GM18519 (cell line): ENCODE measurements at regions not wholly inside any gene's neighbourhood (a gene's known extent, or its start where the extent isn't known, plus 50 kb on each side); places are given as distances from the start of the nearest gene placed in this dataset.
"Not testable (repeated sequence)": the region's sequence is repeated elsewhere in the genome, so short reads cannot be mapped to it uniquely, and the experiment has no call there.

ENCODE experiments used
- ATAC-seq: cut with Tn5 transposase; IDR thresholded peaks from one replicate; pipeline ENCODE4 v1.9.1; 2021; ENCODE audit warnings: mild to moderate bottlenecking, moderate library complexity; ENCODE audit not compliant: unreplicated experiment, low FRiP score

DNA sequence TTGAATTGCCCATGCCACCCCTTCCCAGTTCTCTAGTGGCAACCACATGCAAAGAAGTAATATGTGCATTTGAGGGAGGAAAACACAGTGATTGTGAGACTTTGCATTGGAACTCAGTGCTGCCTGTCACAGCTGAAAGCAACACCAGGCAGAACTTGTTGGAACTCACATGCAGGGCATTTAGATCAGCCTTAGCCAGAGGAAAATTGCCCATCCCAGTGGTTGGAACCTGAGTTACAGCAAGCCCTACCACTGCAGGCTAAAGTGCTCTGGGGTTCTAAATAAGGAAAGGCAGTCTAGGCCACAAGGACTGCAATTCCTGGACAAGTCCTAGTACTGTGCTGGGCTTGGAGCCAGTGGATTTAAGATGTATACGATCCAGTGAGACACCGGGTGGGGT lies 245.3 kb upstream of the UFL1 start:
- no peak for ATAC-seq

DNA sequence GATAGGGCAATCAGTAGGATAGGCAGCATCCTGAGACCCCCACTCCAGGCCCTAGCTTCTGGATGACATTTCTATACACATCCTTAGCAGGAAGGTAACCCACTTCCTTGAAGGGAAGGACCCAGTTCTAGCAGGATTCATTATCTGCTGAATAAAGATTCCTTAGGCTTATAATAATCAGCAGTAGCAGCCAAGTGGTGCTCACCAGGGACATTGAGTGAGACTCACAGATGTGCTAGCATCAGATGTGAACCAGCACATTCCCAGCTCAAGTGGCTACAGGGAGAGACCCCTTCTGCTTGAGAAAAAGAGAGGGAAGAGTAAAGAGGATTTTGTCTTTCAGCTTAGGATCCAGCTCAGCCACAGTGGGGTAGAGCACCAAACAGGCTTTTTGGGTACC lies 244.8 kb upstream of the UFL1 start:
- ATAC-seq, result no peak

DNA sequence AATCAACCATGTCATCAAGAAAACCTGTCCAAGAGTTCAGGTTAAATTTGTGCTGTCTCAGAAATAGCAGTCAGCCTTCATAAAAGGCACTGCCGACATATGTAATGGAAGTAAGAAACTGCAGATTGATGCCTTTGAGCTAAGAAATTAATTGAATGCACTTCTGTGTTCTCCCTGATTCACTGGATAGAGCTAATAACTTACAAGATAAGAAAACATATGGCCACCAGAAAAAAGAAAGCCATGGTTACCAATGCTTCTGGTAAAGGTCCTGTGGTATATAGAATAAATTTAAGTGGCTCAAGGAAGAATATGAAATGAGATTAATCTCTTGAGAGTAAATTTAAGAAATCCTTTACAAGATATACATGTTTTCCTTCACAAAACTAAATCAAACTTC lies 242.5 kb upstream of the UFL1 start:
- ATAC-seq, result no peak

DNA sequence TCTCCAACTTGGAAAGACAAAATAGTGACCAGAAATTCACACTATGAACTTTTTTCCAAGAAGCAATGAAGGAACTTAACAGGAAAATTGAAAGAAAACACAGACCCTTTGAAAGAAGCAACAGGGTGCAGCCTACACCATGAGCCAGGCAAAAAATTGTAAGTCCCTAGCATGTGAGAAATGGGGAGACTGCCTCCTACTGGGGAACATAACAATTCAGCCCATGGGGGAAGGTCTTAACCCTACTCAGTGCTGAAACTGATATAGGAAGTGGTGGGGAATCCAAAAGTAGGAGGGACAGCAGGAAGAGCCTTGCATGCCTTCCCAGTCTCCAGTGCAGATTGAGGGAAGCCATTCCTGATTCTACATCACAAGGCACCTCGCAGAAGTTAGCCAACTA lies 235.1 kb upstream of the UFL1 start:
- ATAC-seq, result no peak

DNA sequence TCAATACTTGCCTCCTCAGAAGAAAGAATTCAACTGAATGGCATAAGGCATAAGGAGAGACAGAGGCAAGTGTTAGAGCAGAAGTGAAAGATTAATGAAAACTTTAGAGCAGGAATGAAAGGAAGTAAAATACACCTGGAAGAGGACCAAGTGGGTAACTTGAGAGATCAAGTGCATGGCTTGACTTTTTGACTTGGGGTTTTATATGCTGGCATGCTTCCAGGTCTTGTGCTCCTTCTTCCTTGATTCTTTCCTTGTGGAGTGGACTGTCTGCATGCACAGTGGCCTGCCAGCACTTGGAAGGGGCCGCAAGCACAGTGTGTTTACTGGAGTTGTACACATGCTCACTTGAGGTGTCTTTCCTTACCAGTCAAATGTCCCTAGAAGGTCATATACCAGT lies 222.1 kb upstream of the UFL1 start:
- no peak for ATAC-seq

DNA sequence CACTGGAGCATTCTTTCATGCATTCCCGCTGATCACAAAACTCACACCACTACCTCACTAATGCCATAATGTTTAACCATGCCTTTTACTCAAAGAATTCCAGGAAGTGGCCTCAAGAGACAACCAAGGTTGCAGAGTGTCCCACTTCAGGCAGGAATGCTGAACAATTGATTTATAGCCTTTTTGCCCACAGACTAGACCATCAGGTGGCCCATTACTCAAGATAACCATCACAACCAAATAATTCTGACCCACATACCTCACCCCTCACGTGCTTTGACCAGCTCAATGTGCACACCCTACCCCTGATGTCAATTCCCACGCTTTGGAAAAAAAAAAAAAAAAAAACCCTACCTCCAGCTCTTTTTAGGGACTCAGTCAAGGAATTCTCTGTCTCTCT lies 220.6 kb upstream of the UFL1 start:
- no peak for ATAC-seq

DNA sequence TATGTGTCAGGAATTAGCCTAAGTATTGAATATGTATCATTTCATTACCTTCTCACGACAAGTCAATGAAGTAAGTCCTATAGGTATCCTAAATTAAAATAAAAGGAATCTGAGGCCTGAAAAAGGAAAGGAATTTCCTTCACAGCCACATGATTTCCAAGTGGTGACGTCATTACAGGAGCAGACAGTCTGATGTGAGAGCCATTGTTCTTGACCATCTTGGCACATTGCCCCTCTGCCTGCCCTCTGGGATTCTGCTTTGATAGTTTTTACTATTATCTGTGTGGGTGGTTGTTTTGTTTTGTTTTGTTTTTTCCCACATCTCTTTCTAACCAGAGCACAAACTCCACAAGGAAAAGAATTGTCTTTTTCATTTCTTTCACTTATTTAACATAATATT lies 219.8 kb upstream of the UFL1 start:
- ATAC-seq, result no peak

DNA sequence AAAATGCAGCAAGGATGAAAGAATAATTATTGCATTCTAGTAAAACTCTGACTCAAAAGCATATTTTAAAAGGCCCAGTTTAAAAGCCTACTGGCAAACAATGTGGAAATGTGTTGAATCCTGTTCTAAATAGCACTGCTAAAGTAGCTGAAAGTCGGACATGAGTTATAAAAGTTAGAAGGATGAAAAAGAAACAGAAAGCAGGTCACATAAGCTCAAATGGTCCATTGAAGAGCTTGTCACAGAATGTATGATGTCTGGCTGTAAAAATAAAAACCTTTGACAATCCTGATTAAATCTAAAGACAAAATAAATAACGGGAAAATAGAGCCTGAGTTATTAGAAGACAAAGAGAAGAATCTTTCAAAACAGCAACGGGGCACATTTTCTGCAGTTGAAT lies 218.6 kb upstream of the UFL1 start:
- ATAC-seq, result no peak

DNA sequence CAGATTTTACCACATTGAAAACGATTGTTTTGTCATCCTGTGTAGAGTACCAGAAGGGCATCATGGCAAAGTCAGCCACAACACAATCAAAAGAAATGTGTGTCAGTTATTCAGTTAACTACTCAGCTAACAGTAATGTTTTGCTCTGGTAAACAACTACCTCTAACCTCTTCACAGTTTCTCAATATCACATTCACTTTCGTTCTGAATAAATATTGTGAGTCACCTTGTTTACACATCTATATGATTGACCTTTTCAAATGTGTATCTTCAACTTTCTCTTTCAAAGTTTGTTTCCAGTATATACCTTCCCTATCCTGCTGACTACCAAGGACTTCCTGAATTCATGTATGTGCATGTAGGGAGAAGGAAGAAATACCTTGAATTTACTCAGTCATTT lies 216.6 kb upstream of the UFL1 start:
- ATAC-seq, result peak; percentile 100

DNA sequence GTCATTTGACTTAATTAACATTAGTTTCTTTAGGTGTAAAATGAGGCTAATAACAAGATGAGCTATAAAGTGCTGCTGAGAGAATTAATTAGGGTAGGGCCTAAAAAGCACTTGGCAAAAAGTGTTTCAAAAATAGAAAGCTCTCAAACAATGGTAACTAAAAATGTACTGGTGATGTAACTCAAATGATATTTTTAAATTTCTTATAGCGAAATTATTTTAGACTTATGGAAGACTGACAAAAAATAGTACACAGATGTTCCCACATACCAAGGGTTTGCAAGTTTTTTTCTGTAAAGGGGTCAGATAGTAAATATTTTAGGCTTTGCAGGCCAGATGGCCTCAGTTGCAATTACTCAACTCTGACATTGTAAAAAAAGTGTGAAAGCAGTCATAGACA lies 190.7 kb upstream of the UFL1 start:
- ATAC-seq, result no peak

DNA sequence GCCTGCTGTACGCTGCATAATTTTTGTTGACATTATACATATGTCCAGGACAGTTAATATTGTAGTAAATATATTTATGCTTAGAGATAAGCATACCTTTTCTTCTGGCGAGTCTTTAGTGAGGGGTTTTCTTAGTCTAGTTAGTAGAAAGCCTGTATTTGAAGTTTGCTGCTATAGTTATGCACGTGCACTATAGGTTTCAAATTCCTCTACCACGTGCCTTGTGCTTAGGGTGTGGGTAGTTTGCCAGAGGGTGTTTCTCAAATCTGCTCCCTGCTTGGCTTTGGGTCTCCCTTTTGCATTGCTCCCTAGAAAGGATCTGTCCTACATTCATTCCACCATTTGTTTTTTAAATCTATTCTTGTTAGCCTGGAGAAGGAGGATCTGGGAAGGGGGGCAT lies 181.4 kb upstream of the UFL1 start:
- ATAC-seq, result no peak

DNA sequence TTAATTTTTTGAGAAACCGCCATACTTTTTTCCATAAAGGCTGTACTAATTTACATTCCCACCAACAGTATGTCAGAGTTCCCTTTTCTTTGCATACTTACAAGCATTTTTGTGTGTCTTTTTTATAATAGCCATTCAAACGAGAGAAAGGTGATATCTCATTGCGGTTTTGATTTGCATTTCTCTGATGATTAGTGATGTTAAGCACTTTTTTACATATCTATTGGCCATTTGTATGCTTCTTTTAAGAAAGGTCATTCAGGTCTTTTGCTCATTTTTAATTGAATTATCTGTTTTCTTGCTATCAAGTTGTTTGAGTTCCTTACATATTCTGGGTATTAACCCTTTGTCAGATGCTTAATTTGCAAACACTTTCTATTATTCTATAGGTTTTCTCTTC lies 176.1 kb upstream of the UFL1 start:
- no peak for ATAC-seq

DNA sequence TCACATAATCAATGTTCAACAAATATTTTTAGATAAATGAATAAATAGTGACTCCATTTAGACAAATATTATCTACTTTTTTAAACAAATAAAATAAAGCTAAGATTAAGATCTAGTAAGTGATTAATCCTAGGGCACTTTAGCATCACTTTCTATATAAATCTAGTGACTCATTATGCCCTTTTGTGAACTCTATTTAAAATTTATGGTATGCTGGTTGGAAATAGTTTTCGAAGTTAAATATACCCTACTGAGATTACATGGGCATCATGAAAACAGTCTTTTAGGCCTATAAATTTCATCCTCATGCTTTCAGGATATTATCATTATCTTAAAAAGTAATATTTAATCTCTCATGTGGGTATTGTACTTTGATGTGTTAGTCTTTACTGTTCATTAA lies 140.4 kb upstream of the UFL1 start:
- ATAC-seq, result no peak

DNA sequence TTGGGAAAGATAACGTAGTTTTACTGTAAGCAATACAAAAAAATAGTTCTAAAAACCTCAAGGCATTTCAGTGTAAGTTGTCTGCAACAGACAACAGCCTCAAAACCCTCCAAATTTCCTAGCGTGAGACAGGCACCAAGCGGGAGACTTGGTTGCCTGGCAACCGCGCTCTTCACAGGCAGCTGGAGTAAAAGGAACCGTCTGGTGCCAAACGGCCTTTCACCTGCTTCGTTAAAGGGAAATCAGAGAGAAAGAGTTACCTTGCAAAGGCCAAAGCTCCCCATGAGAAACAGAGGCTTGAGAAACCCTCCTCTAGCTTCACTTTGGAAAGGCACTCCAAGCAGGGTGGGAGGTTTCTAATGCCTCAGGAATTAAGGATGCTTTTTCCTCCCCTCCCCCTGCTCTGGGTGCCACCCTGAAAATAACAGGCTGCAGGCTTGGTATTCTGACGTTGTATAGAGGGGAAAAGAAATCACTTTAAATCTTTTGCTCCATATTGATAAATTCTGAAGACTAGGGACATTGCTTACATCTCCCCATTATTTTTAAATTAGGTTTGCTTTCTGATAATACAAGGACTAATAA lies 129.7 kb upstream of the UFL1 start:
- ATAC-seq, result peak; percentile 73

DNA sequence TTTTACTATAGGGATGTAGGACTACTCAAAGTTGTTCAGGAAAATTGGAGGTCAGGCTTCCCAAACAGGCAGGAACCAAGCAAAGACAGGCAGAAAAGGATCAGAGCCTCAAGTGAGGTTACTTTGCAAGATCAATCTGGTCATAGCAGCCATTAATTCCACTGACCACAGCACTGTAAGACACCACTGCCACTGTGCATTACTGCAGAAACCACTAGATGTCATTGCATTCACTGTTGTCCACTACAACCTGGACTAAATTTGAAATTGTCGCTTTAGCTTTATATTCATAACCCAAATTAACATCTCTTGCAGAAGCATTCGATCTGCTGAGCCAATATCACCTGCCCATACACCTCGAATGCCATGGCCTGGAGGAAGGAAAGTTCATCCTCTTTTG lies 126.9 kb upstream of the UFL1 start:
- peak; percentile 31 for ATAC-seq

DNA sequence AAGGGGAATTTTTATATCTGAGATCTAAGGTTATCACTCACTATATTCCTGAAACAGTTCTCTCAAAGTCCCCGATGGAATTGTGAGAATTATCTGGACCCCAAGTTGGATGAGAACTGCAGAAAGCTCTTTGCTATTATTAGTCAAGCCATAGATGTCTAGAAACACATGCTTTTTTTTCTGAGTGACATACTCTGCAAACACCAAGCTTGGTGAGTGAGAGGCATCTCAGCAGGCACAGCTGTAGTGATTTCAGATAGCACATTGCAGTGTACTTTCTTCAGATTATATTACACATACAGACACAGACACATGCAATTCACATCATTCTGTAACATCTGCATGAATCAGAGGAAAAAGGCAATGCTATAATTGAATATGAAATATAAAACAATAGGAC lies 111.1 kb upstream of the UFL1 start:
- no peak for ATAC-seq

DNA sequence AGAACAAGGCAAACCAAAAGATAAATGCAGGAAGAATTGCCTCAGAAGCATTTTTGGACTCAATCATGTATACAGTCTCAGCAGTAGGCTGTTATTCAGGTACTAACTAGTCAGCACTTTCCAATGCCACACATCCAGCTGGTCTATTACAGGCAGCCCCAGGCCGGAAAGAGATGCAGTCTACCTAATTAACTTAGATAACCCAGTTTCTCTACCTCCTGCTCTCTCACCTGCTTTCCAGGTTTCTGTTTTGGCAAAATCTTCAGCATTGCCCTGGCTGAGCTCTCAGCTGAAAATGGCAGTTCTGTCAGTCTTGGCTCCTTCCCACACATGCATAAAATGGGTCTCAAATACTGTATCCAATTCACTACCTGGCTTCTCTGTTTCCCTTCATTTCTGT lies 101.3 kb upstream of the UFL1 start:
- ATAC-seq, result no peak

DNA sequence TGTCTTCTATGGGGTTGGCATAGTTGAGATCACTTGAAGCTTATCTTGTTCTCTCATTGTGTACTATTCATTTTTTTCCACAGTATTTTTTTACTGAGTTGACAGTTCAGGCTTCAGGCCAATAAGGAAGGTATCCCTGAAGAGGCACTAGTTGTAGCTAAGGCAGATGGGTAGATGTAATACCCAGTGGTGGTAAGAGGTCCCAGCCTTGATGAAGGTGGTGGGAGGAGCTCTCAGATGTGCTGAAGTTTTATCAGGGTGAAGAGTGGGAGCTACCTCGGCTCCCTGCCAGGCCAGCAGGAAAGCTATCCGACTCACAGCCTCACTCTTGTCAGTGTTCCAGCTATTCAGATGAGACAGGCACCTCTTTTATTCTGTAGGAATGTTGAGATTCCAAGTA lies 87.7 kb upstream of the UFL1 start:
- ATAC-seq, result no peak

DNA sequence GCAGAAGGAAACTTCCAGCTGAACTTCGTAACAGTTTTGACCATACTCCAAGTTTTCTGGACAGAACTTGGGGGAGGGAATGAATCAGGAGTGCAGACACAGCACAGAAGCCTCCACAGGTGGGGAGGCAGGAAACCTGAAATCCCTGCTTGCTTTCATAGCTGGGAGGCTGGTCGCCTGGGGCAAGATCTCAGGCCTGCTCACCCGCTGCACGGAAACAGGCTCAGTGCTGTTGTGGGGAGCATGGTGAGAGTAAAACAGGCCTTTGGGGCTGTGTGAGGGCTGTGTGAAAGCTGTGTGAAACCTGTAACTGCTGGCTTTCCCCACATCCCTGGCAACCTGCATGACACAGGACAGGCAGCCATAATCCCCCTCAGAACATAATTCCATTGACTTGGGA lies 85.2 kb upstream of the UFL1 start:
- no peak for ATAC-seq

DNA sequence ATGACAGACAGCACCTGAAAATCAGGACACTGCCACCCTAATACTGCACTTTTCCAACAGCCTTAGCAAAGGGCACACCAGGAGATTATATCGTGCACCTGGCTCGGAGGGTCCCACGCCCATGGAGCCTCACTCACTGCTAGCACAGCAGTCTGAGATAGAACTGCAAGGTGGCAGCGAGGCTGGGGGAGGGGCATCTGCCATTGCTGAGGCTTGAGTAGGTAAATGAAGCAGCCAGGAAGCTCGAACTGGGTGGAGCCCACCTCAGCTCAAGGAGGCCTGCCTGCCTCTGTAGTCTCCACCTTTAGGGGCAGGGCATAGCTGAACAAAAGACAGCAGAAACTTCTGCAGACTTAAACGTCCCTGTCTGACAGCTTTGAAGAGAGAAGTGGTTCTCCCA lies 84.4 kb upstream of the UFL1 start:
- ATAC-seq, result not testable (repeated sequence)

DNA sequence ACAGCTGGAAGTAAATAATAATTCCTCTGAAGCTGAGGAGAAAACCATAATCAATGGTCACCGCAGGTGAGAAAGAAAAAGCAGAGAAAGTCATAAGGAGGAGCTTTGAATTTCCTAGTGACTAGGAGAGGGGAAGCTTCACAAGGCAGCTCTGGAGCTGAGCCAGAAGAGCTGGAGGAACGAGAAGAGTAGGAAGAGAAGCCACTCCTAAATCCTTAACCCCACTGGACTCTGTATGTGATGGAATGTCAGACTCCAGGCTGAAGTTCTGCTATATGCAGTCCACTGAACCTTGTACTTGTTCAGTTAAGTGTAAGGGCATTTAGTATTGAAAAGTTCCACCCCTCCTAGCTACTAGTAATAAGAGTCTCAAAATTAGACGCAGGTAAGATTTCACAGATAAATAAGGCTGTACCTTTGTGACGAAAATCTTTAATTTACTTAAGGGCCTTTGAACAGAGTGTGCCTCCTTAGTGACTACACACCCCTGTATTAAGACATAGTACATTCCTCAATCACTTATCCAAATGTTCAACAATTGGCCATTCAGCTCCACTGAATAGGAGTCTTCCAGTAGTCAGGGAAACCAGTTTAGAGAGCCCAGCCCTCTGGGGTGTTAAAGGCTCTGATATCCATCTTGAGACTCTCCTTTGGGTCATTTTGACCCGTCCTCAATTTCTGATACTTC lies 71.4 kb upstream of the UFL1 start:
- ATAC-seq, result no peak

DNA sequence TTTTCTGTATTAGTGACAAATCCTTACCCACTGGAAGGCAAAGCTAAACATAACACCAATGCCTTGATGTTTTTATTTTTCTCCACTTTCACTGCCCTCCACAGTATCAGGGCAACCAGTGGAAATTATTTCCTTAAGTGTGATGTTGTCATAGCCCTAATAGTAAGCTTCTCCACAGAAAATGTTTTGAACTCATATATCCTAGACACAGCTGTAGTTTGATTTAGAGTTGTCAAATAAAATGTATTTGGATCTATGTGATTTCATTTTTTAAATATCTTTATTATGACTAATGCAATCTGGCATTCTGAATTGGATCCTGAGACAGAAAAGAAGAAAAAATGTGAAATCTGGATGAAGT lies 70.9 kb upstream of the UFL1 start:
- ATAC-seq, result no peak

DNA sequence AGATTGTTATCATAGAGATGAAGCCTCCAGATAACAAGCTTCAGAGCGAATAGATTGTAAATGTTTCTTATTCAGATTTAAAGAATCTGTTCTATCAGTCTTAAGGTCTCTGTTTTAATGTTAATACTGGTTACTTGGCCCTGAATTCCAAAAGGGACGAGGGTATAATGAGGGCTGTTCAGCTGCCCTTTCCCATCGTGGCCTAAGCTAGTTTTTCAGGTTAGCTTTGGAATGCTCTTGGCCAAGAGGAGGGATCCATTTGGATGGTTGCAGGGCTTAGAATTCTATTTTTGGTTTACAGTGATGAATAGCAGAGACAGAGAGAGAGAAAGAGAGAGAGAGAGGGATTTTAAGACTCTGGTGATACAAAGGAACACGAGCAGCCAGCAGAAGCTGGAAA lies 62.8 kb upstream of the UFL1 start:
- no peak for ATAC-seq
